ENCODE measurements at regions not wholly inside any gene's neighbourhood (a gene's known extent, or its start where the extent isn't known, plus 50 kb on each side); places are given as distances from the start of the nearest gene placed in this dataset.

- Histone ChIP-seq H3K27ac (no peak overlapping the region), H3K9me3 (no peaks in the 10 kb centered on the region), H3K36me3 (no peaks in the 10 kb centered on the region), H3K4me3 (no peak overlapping the region), H3K27me3 (no peaks in the 10 kb centered on the region), H3K4me1 (no peaks in the 10 kb centered on the region)
- DNase-seq (no peak), ATAC-seq (no peak), FAIRE-seq (no peak)
- no peak for TF ChIP-seq CTCF (IDR thresholded peaks at IDR 0.05)
- intact Hi-C loops (cut with DNase I): no loop called here
- WGBS, 2 donors: 39 to 52% methylated on average over 1 of the region's 1 CpG
These were observed 764.8 kb upstream of the CADM2 start for GRCh38 chr3:84194029-84194428.

- H3K4me3 ChIP-seq: no peak overlapping the region
- ATAC-seq (no peak), DNase-seq (no peak), FAIRE-seq (no peak)
- no peaks in the 10 kb centered on the region for H3K4me1 ChIP-seq
- intact Hi-C loops (cut with DNase I): no loop called here
- no peaks in the 10 kb centered on the region for H3K27me3 ChIP-seq
- no peak for TF ChIP-seq CTCF (IDR thresholded peaks at IDR 0.05)
- H3K27ac ChIP-seq: no peak overlapping the region
- H3K36me3 ChIP-seq: no peaks in the 10 kb centered on the region
- no peaks in the 10 kb centered on the region for H3K9me3 ChIP-seq
These were observed 749.3 kb upstream of the CADM2 start for GRCh38 chr3:84209474-84209873.

GRCh38 chr3:84223512-84223911 lies 735.3 kb upstream of the CADM2 start:
- ATAC-seq: no peak
- Histone ChIP-seq H3K36me3 (no peaks in the 10 kb centered on the region), H3K4me1 (no peaks in the 10 kb centered on the region), H3K4me3 (no peak overlapping the region), H3K9me3 (no peaks in the 10 kb centered on the region), H3K27me3 (no peaks in the 10 kb centered on the region), H3K27ac (no peak overlapping the region)
- TF ChIP-seq CTCF (IDR thresholded peaks at IDR 0.05): no peak
- intact Hi-C loops (cut with DNase I): no loop called here
- no peak for DNase-seq
- no peak for FAIRE-seq

- Histone ChIP-seq H3K27me3 (no peaks in the 10 kb centered on the region), H3K4me1 (no peaks in the 10 kb centered on the region), H3K27ac (no peak overlapping the region), H3K36me3 (no peaks in the 10 kb centered on the region), H3K9me3 (no peaks in the 10 kb centered on the region), H3K4me3 (no peak overlapping the region)
- TF ChIP-seq CTCF (IDR thresholded peaks at IDR 0.05): no peak
- intact Hi-C loops (cut with DNase I): no loop called here
- WGBS, 2 donors: 55 to 73% methylated on average over 2 of the region's 2 CpGs
- no peak for FAIRE-seq
- no peak for DNase-seq
- ATAC-seq: no peak
These were observed 734.5 kb upstream of the CADM2 start for GRCh38 chr3:84224262-84224661.

GRCh38 chr3:84236261-84236660 lies 722.5 kb upstream of the CADM2 start:
- no peaks in the 10 kb centered on the region for H3K36me3 ChIP-seq
- no peaks in the 10 kb centered on the region for H3K27me3 ChIP-seq
- no peaks in the 10 kb centered on the region for H3K9me3 ChIP-seq
- H3K4me1 ChIP-seq: no peaks in the 10 kb centered on the region
- intact Hi-C loops (cut with DNase I): no loop called here
- H3K27ac ChIP-seq: no peak overlapping the region
- TF ChIP-seq CTCF (IDR thresholded peaks at IDR 0.05): no peak
- no peak for DNase-seq
- no peak for ATAC-seq
- 58 to 78% methylated on average over 4 of the region's 4 CpGs for WGBS, 2 donors
- no peak for FAIRE-seq
- no peak overlapping the region for H3K4me3 ChIP-seq

Measured in pancreas (tissue), 10 donors.